Liver (tissue), 8 donors: ENCODE measurements at regions not wholly inside any gene's neighbourhood (a gene's known extent, or its start where the extent isn't known, plus 50 kb on each side); places are given as distances from the start of the nearest gene placed in this dataset.
A peak's percentile ranks its signal among the peaks of the same experiment; 100 is the strongest.

Experiments
- DNase-seq: peaks from one replicate; pipeline ENCODE4 v3.0.0-alpha.2; 2017; ENCODE audit warnings: low spot score
- H3K27ac ChIP-seq, 2 donors: one replicate each; pipeline ENCODE4 v1.7.0; 2013; ENCODE audit warnings: inconsistent platforms in 2 of 2, low read length in 2 of 2, control low read depth in 1 of 2, low read depth in 1 of 2, mild to moderate bottlenecking in 1 of 2
- H3K27me3 ChIP-seq, 4 donors: one replicate each; pipeline versions ENCODE4 v1.6.1 to v1.7.0; 2013; ENCODE audit warnings: low read length in 3 of 4, inconsistent platforms in 1 of 4, mild to moderate bottlenecking in 1 of 4, moderate library complexity in 1 of 4; ENCODE audit not compliant: control insufficient read depth in 4 of 4, insufficient read depth in 4 of 4
- H3K36me3 ChIP-seq, 4 donors: one replicate each; pipeline versions ENCODE4 v1.6.1 to v1.7.0; 2013; ENCODE audit warnings: low read length in 3 of 4, mild to moderate bottlenecking in 3 of 4, low read depth in 1 of 4, moderate library complexity in 1 of 4; ENCODE audit not compliant: control insufficient read depth in 4 of 4, insufficient read depth in 3 of 4
- H3K4me1 ChIP-seq, 4 donors: one replicate each; pipeline versions ENCODE4 v1.6.1 to v1.7.0; 2013; ENCODE audit warnings: low read length in 3 of 4, mild to moderate bottlenecking in 3 of 4, moderate library complexity in 1 of 4; ENCODE audit not compliant: control insufficient read depth in 4 of 4, insufficient read depth in 4 of 4
- H3K4me3 ChIP-seq, 3 donors: one replicate each; pipeline versions ENCODE4 v1.6.1 to v1.7.0; 2013; ENCODE audit warnings: low read length in 3 of 3, control low read depth in 1 of 3, low read depth in 1 of 3, mild to moderate bottlenecking in 1 of 3
- H3K9ac ChIP-seq, 2 donors: one replicate each; pipeline ENCODE4 v1.7.0; 2013; ENCODE audit warnings: low read length in 2 of 2, mild to moderate bottlenecking in 2 of 2, moderate library complexity in 2 of 2, control low read depth in 1 of 2, low read depth in 1 of 2
- H3K9me3 ChIP-seq, 4 donors: one replicate each; pipeline versions ENCODE4 v1.6.1 to v1.7.0; 2013; ENCODE audit warnings: low read length in 3 of 4; ENCODE audit not compliant: control insufficient read depth in 4 of 4
- EGR1 ChIP-seq, 2 donors: IDR thresholded peaks; 2 replicates each; pipeline ENCODE4 v1.6.1; 2016 to 2018; ENCODE audit warnings: antibody characterized with exemption in 2 of 2, low read depth in 2 of 2
- FOXA1 ChIP-seq: IDR thresholded peaks from 2 replicates; pipeline ENCODE4 v1.6.1; 2016; ENCODE audit warnings: antibody characterized with exemption
- FOXA2 ChIP-seq: IDR thresholded peaks from 2 replicates; pipeline ENCODE4 v1.6.1; 2016; ENCODE audit warnings: antibody characterized with exemption
- GABPA ChIP-seq, 2 donors: IDR thresholded peaks in 1 of 2; conservative IDR thresholded peaks in 1 of 2; 2 replicates each; pipeline ENCODE4 v1.6.1; 2016; ENCODE audit warnings: antibody characterized with exemption in 2 of 2, mild to moderate bottlenecking in 1 of 2, moderate library complexity in 1 of 2
- HNF4G ChIP-seq: IDR thresholded peaks from 2 replicates; pipeline ENCODE4 v1.6.1; 2016; ENCODE audit warnings: antibody characterized with exemption
- MAX ChIP-seq: IDR thresholded peaks from 2 replicates; pipeline ENCODE4 v1.6.1; 2016; ENCODE audit warnings: antibody characterized with exemption
- NR2F2 ChIP-seq: IDR thresholded peaks from 2 replicates; pipeline ENCODE4 v1.6.1; 2016; ENCODE audit warnings: antibody characterized with exemption
- RAD21 ChIP-seq, 2 donors: IDR thresholded peaks; 2 replicates each; pipeline ENCODE4 v1.6.1; 2016; ENCODE audit warnings: antibody characterized with exemption in 2 of 2, mild to moderate bottlenecking in 2 of 2
- REST ChIP-seq: IDR thresholded peaks from 2 replicates; pipeline ENCODE4 v1.6.1; 2016; ENCODE audit warnings: antibody characterized with exemption, mild to moderate bottlenecking
- RXRA ChIP-seq, 2 donors: IDR thresholded peaks; 2 replicates each; pipeline ENCODE4 v1.6.1; 2017 to 2018; ENCODE audit warnings: antibody characterized with exemption in 2 of 2, mild to moderate bottlenecking in 1 of 2
- SP1 ChIP-seq: IDR thresholded peaks from 2 replicates; pipeline ENCODE4 v1.6.1; 2018; ENCODE audit warnings: antibody characterized with exemption, mild to moderate bottlenecking
- TAF1 ChIP-seq: conservative IDR thresholded peaks from 2 replicates; pipeline ENCODE4 v1.6.1; 2016; ENCODE audit warnings: antibody characterized with exemption, mild to moderate bottlenecking
- YY1 ChIP-seq: IDR thresholded peaks from 2 replicates; pipeline ENCODE4 v1.6.1; 2016; ENCODE audit warnings: antibody characterized with exemption, mild to moderate bottlenecking
- ZBTB33 ChIP-seq: IDR thresholded peaks from 2 replicates; pipeline ENCODE4 v1.6.1; 2016; ENCODE audit warnings: antibody characterized with exemption
- WGBS: extraction: QIAGEN DNeasy Blood & Tissue Kit; methylation state at CpG from one replicate; pipeline ENCODE4 v1.1.7; 2013; 5-methylcytosine and 5-hydroxymethylcytosine counted together
- TF ChIP-seq, protein P1 (sequence below): fragments of 150-350 bp; IDR thresholded peaks from 2 replicates; pipeline ENCODE4 v1.5.1; 2017; ENCODE audit warnings: improper control_type of control experiment, low read depth, low read length; ENCODE audit not compliant: missing input control
- TF ChIP-seq, protein P2 (sequence below): IDR thresholded peaks from 2 replicates; pipeline ENCODE4 v1.6.1; 2016; ENCODE audit warnings: antibody characterized with exemption
- donor health status: healthy.
- donor health status: healthy.
- donor health status: healthy.
- donor health status: healthy.
- donor health status: healthy.

GRCh38 chr15:35290301-35290721 lies 205.2 kb upstream of the NANOGP8 start:
- no peak for TF ChIP-seq YY1
- no peak for TF ChIP-seq GABPA (IDR thresholded peaks at IDR 0.05 in 1 of 2, conservative IDR thresholded peaks at IDR 0.05 in 1 of 2)
- TF ChIP-seq FOXA1: no peak
- TF ChIP-seq MAX: no peak
- TF ChIP-seq RXRA (IDR thresholded peaks at IDR 0.05): no peak
- TF ChIP-seq ZBTB33: no peak
- no peak for TF ChIP-seq NR2F2
- TF ChIP-seq EGR1 (IDR thresholded peaks at IDR 0.05; ENCODE audit: low read depth in 2 of 2): no peak
- no peak for TF ChIP-seq FOXA2
- no peak for TF ChIP-seq HNF4G
- no peak for TF ChIP-seq SP1
- no peak for TF ChIP-seq RAD21 (IDR thresholded peaks at IDR 0.05)
- TF ChIP-seq TAF1: no peak
- TF ChIP-seq, protein P1, sequence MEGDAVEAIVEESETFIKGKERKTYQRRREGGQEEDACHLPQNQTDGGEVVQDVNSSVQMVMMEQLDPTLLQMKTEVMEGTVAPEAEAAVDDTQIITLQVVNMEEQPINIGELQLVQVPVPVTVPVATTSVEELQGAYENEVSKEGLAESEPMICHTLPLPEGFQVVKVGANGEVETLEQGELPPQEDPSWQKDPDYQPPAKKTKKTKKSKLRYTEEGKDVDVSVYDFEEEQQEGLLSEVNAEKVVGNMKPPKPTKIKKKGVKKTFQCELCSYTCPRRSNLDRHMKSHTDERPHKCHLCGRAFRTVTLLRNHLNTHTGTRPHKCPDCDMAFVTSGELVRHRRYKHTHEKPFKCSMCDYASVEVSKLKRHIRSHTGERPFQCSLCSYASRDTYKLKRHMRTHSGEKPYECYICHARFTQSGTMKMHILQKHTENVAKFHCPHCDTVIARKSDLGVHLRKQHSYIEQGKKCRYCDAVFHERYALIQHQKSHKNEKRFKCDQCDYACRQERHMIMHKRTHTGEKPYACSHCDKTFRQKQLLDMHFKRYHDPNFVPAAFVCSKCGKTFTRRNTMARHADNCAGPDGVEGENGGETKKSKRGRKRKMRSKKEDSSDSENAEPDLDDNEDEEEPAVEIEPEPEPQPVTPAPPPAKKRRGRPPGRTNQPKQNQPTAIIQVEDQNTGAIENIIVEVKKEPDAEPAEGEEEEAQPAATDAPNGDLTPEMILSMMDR: no peak
- TF ChIP-seq, protein P2, sequence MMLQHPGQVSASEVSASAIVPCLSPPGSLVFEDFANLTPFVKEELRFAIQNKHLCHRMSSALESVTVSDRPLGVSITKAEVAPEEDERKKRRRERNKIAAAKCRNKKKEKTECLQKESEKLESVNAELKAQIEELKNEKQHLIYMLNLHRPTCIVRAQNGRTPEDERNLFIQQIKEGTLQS: no peak
- TF ChIP-seq REST: no peak

GRCh38 chr15:35289024-35289617 lies 204.0 kb upstream of the NANOGP8 start:
- Histone ChIP-seq H3K4me1 (no peaks in the 10 kb centered on the region), H3K27me3 (no peaks in the 10 kb centered on the region), H3K4me3 (no peak overlapping the region), H3K27ac (no peak overlapping the region), H3K9ac (no peak overlapping the region), H3K36me3 (no peaks in the 10 kb centered on the region), H3K9me3 (no peaks in the 10 kb centered on the region)
- TF ChIP-seq YY1 (no peak), RAD21 (IDR thresholded peaks at IDR 0.05) (peak; percentile 98)
- TF ChIP-seq, protein P1: peak; percentile 88
- TF ChIP-seq, protein P2: no peak
- WGBS: 30% methylated on average over 3 of the region's 3 CpGs
- DNase-seq: no peak

More at GRCh38 chr15:35290301-35290721, 205.2 kb upstream of the NANOGP8 start:
- Histone ChIP-seq H3K36me3 (no peaks in the 10 kb centered on the region), H3K4me3 (no peak overlapping the region), H3K4me1 (no peaks in the 10 kb centered on the region), H3K9ac (no peak overlapping the region), H3K27ac (no peak overlapping the region), H3K9me3 (no peaks in the 10 kb centered on the region), H3K27me3 (no peaks in the 10 kb centered on the region)
- DNase-seq: no peak
- WGBS: 87% methylated on average over 5 of the region's 5 CpGs
